H9 (cell line): ENCODE measurements at regions not wholly inside any gene's neighbourhood (a gene's known extent, or its start where the extent isn't known, plus 50 kb on each side); places are given as distances from the start of the nearest gene placed in this dataset.

ENCODE experiments used
- DNase-seq: peaks from one replicate; pipeline ENCODE4 v3.0.0-alpha.2; 2017
- H2AFZ ChIP-seq: one replicate; pipeline ENCODE4 v1.6.1; 2013; ENCODE audit warnings: mild to moderate bottlenecking, low read length, control low read depth, moderate library complexity
- H2AK5ac ChIP-seq: 2 replicates; pipeline ENCODE4 v1.6.1; 2013; ENCODE audit warnings: low read length, control low read depth, mixed read lengths; ENCODE audit not compliant: insufficient read length
- H2BK120ac ChIP-seq: one replicate; pipeline ENCODE4 v1.6.1; 2013; ENCODE audit warnings: low read depth, mild to moderate bottlenecking, low read length, control low read depth, inconsistent platforms; ENCODE audit not compliant: poor library complexity, severe bottlenecking
- H2BK12ac ChIP-seq: 2 replicates; pipeline ENCODE4 v1.6.1; 2013; ENCODE audit warnings: low read length, control low read depth, mixed read lengths, low read depth; ENCODE audit not compliant: insufficient read length
- H2BK15ac ChIP-seq: 2 replicates; pipeline ENCODE4 v1.6.1; 2013; ENCODE audit warnings: low read depth, low read length, control low read depth
- H2BK20ac ChIP-seq: one replicate; pipeline ENCODE4 v1.6.1; 2013; ENCODE audit warnings: low read depth, mild to moderate bottlenecking, low read length, control low read depth, inconsistent platforms; ENCODE audit not compliant: poor library complexity, severe bottlenecking
- H2BK5ac ChIP-seq: 2 replicates; pipeline ENCODE4 v1.6.1; 2013; ENCODE audit warnings: low read length, control low read depth, mixed read lengths; ENCODE audit not compliant: insufficient read length
- H3K14ac ChIP-seq: 2 replicates; pipeline ENCODE4 v1.6.1; 2013; ENCODE audit warnings: low read length, control low read depth; ENCODE audit not compliant: insufficient read depth
- H3K18ac ChIP-seq: 2 replicates; pipeline ENCODE4 v1.6.1; 2013; ENCODE audit warnings: low read depth, mild to moderate bottlenecking, mixed read lengths, low read length, control low read depth; ENCODE audit not compliant: insufficient read length
- H3K23ac ChIP-seq: 2 replicates; pipeline ENCODE4 v1.6.1; 2013; ENCODE audit warnings: low read length, control low read depth, mixed read lengths, low read depth; ENCODE audit not compliant: insufficient read length
- H3K23me2 ChIP-seq: 2 replicates; pipeline ENCODE4 v1.6.1; 2013; ENCODE audit warnings: low read depth, mild to moderate bottlenecking, mixed read lengths, low read length, control low read depth; ENCODE audit not compliant: insufficient read length, poor library complexity, severe bottlenecking
- H3K27ac ChIP-seq: 2 replicates; pipeline ENCODE4 v1.5.1; 2013; ENCODE audit warnings: low read length, control low read depth, mixed read lengths, low read depth; ENCODE audit not compliant: insufficient read length
- H3K27me3 ChIP-seq: 2 replicates; pipeline ENCODE4 v1.6.1; 2013; ENCODE audit warnings: low read length, control low read depth, inconsistent platforms; ENCODE audit not compliant: insufficient read depth
- H3K4ac ChIP-seq: 2 replicates; pipeline ENCODE4 v1.6.1; 2013; ENCODE audit warnings: low read depth, mild to moderate bottlenecking, control low read depth, inconsistent platforms, low read length, moderate library complexity
- H3K4me1 ChIP-seq: 2 replicates; pipeline ENCODE4 v1.6.1; 2013; ENCODE audit warnings: low read length, control low read depth, inconsistent platforms; ENCODE audit not compliant: insufficient read depth
- H3K4me2 ChIP-seq: 2 replicates; pipeline ENCODE4 v1.6.1; 2013; ENCODE audit warnings: low read length, control low read depth, mixed read lengths; ENCODE audit not compliant: insufficient read length, insufficient read depth
- H3K56ac ChIP-seq: 2 replicates; pipeline ENCODE4 v1.6.1; 2013; ENCODE audit warnings: low read depth, mild to moderate bottlenecking, mixed read lengths, low read length, control low read depth; ENCODE audit not compliant: insufficient read length
- H3K79me1 ChIP-seq: 2 replicates; pipeline ENCODE4 v1.6.1; 2013; ENCODE audit warnings: low read depth, mild to moderate bottlenecking, moderate library complexity, low read length, control low read depth, inconsistent platforms; ENCODE audit not compliant: insufficient read depth, poor library complexity, severe bottlenecking
- H3K79me2 ChIP-seq: 2 replicates; pipeline ENCODE4 v1.6.1; 2013; ENCODE audit warnings: low read length, control low read depth, inconsistent platforms; ENCODE audit not compliant: insufficient read depth
- H3K9ac ChIP-seq: 2 replicates; pipeline ENCODE4 v1.6.1; 2013; ENCODE audit warnings: low read length, control low read depth, mixed read lengths; ENCODE audit not compliant: insufficient read length; ENCODE audit errors: extremely low read depth
- H3K9me3 ChIP-seq: one replicate; pipeline ENCODE4 v1.6.1; 2013; ENCODE audit warnings: low read depth, low read length, inconsistent platforms; ENCODE audit not compliant: control insufficient read depth
- H3T11ph ChIP-seq: one replicate; pipeline ENCODE4 v1.6.1; 2013; ENCODE audit warnings: mild to moderate bottlenecking, low read length, control low read depth, inconsistent platforms
- H4K20me1 ChIP-seq: one replicate; pipeline ENCODE4 v1.6.1; 2013; ENCODE audit not compliant: control insufficient read depth, insufficient read length, insufficient read depth
- H4K5ac ChIP-seq: 2 replicates; pipeline ENCODE4 v1.6.1; 2013; ENCODE audit warnings: low read depth, mild to moderate bottlenecking, mixed read lengths, low read length, control low read depth; ENCODE audit not compliant: insufficient read length
- H4K8ac ChIP-seq: replicated peaks from 2 replicates; pipeline ENCODE4 v1.6.1; 2013; ENCODE audit warnings: low read length, control low read depth, mixed read lengths, low read depth; ENCODE audit not compliant: insufficient read length
- H4K91ac ChIP-seq: 2 replicates; pipeline ENCODE4 v1.6.1; 2013; ENCODE audit warnings: low read depth, mild to moderate bottlenecking, moderate library complexity, mixed read lengths, low read length, control low read depth; ENCODE audit not compliant: insufficient read length
- H3K27ac Mint-ChIP-seq, 3 experiments: 2 replicates in 2 of 3; 3 replicates in 1 of 3; pipeline ENCODE4 v1.8.0; 2020 to 2021; ENCODE audit warnings: mixed read lengths in 3 of 3, mild to moderate bottlenecking in 1 of 3, moderate library complexity in 1 of 3
- H3K27me3 Mint-ChIP-seq: 2 replicates; pipeline ENCODE4 v1.8.0; 2021; ENCODE audit warnings: low read depth, mild to moderate bottlenecking, moderate library complexity, mixed read lengths
- H3K36me3 Mint-ChIP-seq, 3 experiments: 2 replicates in 2 of 3; 3 replicates in 1 of 3; pipeline ENCODE4 v1.8.0; 2020 to 2021; ENCODE audit warnings: low read depth in 3 of 3, mixed read lengths in 3 of 3; ENCODE audit not compliant: insufficient read depth in 1 of 3
- H3K4me1 Mint-ChIP-seq, 2 experiments: 2 replicates each; pipeline ENCODE4 v1.8.0; 2020; ENCODE audit warnings: mixed read lengths in 2 of 2
- H3K4me3 Mint-ChIP-seq, 2 experiments: 2 replicates in 1 of 2; 3 replicates in 1 of 2; pipeline ENCODE4 v1.8.0; 2020 to 2021; ENCODE audit warnings: mild to moderate bottlenecking in 2 of 2, mixed read lengths in 2 of 2, moderate library complexity in 1 of 2
- H3K9me3 Mint-ChIP-seq, 2 experiments: 2 replicates in 1 of 2; 3 replicates in 1 of 2; pipeline ENCODE4 v1.8.0; 2020; ENCODE audit warnings: mild to moderate bottlenecking in 2 of 2, mixed read lengths in 2 of 2, moderate library complexity in 1 of 2
- WGBS: extraction: QIAGEN DNeasy Blood & Tissue Kit; methylation state at CpG from one replicate; pipeline ENCODE4 v1.1.7; 2013; ENCODE audit warnings: missing lambda C conversion rate, low lambda C conversion rate, mixed read lengths; ENCODE audit not compliant: insufficient read length; ENCODE audit errors: extremely low coverage; 5-methylcytosine and 5-hydroxymethylcytosine counted together
- TF ChIP-seq, protein P1 (sequence below): fragments of 200-600 bp; sonication (generic); conservative IDR thresholded peaks from 3 replicates; pipeline ENCODE4 v1.8.0; 2021; ENCODE audit warnings: antibody characterized with exemption, mild to moderate bottlenecking

DNA sequence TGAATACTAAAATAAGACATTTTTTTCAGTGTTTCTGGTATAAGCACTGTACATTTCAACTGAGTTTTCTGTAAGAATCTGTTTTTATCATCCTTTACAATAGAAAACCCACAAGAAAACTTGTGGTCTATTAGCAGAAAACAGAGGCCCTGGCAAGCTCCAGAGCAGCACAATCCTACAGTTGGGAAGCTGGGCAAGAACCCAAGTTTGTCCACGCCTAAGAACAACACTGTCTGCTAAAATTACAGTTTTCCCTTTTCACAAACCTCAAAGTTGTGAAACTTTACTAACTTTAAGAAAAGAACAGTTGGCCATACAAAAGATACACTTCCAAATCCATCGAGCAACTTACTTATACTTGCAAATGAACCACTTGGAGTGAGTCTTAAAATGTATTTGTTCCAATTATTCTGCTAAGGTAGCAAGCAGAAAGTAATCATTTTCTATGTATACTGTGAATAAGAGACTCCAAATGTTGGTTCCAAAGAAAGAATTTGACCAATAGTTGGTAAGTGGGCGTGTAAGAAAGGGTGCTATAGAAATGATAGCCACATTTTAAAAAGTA lies 982.0 kb upstream of the ARRDC3 start:
- H3K14ac ChIP-seq, result no peak overlapping the region
- no peak overlapping the region for H3K4me2 ChIP-seq
- TF ChIP-seq, protein P1, sequence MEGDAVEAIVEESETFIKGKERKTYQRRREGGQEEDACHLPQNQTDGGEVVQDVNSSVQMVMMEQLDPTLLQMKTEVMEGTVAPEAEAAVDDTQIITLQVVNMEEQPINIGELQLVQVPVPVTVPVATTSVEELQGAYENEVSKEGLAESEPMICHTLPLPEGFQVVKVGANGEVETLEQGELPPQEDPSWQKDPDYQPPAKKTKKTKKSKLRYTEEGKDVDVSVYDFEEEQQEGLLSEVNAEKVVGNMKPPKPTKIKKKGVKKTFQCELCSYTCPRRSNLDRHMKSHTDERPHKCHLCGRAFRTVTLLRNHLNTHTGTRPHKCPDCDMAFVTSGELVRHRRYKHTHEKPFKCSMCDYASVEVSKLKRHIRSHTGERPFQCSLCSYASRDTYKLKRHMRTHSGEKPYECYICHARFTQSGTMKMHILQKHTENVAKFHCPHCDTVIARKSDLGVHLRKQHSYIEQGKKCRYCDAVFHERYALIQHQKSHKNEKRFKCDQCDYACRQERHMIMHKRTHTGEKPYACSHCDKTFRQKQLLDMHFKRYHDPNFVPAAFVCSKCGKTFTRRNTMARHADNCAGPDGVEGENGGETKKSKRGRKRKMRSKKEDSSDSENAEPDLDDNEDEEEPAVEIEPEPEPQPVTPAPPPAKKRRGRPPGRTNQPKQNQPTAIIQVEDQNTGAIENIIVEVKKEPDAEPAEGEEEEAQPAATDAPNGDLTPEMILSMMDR, result no peak
- no peak overlapping the region for H3T11ph ChIP-seq
- no peak overlapping the region for H3K56ac ChIP-seq
- H3K18ac ChIP-seq, result no peak overlapping the region
- H3K9me3 ChIP-seq, result no peaks in the 10 kb centered on the region
- H3K79me1 ChIP-seq, result no peaks in the 10 kb centered on the region
- H4K20me1 ChIP-seq, result no peaks in the 10 kb centered on the region
- no peaks in the 10 kb centered on the region for H3K27me3 ChIP-seq
- H3K9me3 Mint-ChIP-seq, result no peaks in the 10 kb centered on the region
- H3K27ac Mint-ChIP-seq, result no peak overlapping the region
- H2BK20ac ChIP-seq, result no peak overlapping the region
- H3K27ac ChIP-seq, result no peak overlapping the region
- H3K23ac ChIP-seq, result no peak overlapping the region
- H3K4me1 ChIP-seq, result no peaks in the 10 kb centered on the region
- no peak overlapping the region for H3K9ac ChIP-seq
- H3K36me3 Mint-ChIP-seq, result no peaks in the 10 kb centered on the region
- no peaks in the 10 kb centered on the region for H3K27me3 Mint-ChIP-seq
- no peak overlapping the region for H4K8ac ChIP-seq
- H3K23me2 ChIP-seq, result no peaks in the 10 kb centered on the region
- H3K79me2 ChIP-seq, result no peaks in the 10 kb centered on the region
- no peak overlapping the region for H4K91ac ChIP-seq
- H2AFZ ChIP-seq, result no peak overlapping the region
- WGBS, result no CpG with 5 or more reads among the region's 3 CpGs
- H2BK120ac ChIP-seq, result no peak overlapping the region
- no peak overlapping the region for H2AK5ac ChIP-seq
- no peak overlapping the region for H3K4ac ChIP-seq
- no peak overlapping the region for H2BK5ac ChIP-seq
- H2BK12ac ChIP-seq, result no peak overlapping the region
- H3K4me3 Mint-ChIP-seq, result no peak overlapping the region
- no peak overlapping the region for H2BK15ac ChIP-seq
- no peaks in the 10 kb centered on the region for H3K4me1 Mint-ChIP-seq
- H4K5ac ChIP-seq, result no peak overlapping the region
- DNase-seq, result no peak
